Esophagus squamous epithelium (tissue), 4 donors: ENCODE measurements at regions not wholly inside any gene's neighbourhood (a gene's known extent, or its start where the extent isn't known, plus 50 kb on each side); places are given as distances from the start of the nearest gene placed in this dataset.

ENCODE experiments used
- POLR2A ChIP-seq, 4 donors: fragments of 450-650 bp; IDR thresholded peaks; one replicate each; pipeline ENCODE4 v1.6.1; 2017; ENCODE audit warnings: antibody characterized with exemption in 4 of 4, mild to moderate bottlenecking in 4 of 4, moderate library complexity in 3 of 4
- TF ChIP-seq, protein P1 (sequence below), 6 experiments: fragments of 450-650 bp in 4 of 6; fragments of 200-600 bp in 2 of 6; sonication (generic) in 2 of 6; IDR thresholded peaks; one replicate each; pipeline ENCODE4 v1.5.1; 2016 to 2019; ENCODE audit warnings: antibody characterized with exemption in 6 of 6, mild to moderate bottlenecking in 4 of 6, moderate library complexity in 4 of 6

DNA sequence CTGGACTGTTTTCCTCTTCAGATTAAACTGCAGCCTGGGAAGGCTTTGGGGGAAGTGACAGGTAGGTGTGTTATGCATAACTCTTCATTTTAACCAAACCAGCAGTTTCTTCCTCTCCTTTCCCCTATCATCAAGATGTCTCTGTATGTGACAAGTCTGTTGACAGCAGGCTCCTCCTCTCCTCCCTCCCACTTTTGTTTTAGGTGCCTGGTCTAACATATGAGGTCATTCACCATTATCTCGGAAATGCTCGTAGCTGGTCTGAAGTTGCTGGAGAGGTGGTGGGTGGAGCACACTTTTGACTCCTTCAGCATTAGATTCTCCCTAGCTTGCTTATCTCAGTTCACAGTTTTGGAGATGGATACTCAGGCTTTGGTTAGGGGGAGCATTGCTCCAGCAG is 571.0 kb upstream of the EEF2KMT start:
- TF ChIP-seq, protein P1, sequence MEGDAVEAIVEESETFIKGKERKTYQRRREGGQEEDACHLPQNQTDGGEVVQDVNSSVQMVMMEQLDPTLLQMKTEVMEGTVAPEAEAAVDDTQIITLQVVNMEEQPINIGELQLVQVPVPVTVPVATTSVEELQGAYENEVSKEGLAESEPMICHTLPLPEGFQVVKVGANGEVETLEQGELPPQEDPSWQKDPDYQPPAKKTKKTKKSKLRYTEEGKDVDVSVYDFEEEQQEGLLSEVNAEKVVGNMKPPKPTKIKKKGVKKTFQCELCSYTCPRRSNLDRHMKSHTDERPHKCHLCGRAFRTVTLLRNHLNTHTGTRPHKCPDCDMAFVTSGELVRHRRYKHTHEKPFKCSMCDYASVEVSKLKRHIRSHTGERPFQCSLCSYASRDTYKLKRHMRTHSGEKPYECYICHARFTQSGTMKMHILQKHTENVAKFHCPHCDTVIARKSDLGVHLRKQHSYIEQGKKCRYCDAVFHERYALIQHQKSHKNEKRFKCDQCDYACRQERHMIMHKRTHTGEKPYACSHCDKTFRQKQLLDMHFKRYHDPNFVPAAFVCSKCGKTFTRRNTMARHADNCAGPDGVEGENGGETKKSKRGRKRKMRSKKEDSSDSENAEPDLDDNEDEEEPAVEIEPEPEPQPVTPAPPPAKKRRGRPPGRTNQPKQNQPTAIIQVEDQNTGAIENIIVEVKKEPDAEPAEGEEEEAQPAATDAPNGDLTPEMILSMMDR (IDR thresholded peaks at IDR 0.05): no peak
- TF ChIP-seq POLR2A (IDR thresholded peaks at IDR 0.05): no peak
